ENCODE measurements at regions not wholly inside any gene's neighbourhood (a gene's known extent, or its start where the extent isn't known, plus 50 kb on each side); places are given as distances from the start of the nearest gene placed in this dataset.

- intact Hi-C loops (cut with DNase I; ENCODE audit: low total_unique reads), result no loop called here
- Histone ChIP-seq H3K27me3 (replicated peaks in 1 of 7) (no peaks in the 10 kb centered on the region), H3K9me3 (peaks cover 0 to 34% (median 16%) of the 10 kb centered on the region in 8 donors), H3K36me3 (no peaks in the 10 kb centered on the region), H3K27ac (no peak overlapping the region), H3K4me1 (no peaks in the 10 kb centered on the region), H3K4me3 (no peak overlapping the region)
- DNase-seq, result no peak
- 79 to 90% (median 82%) methylated on average over 1 of the region's 1 CpG for WGBS, 5 donors
- TF ChIP-seq POLR2AphosphoS5 (IDR thresholded peaks at IDR 0.05) (no peak), POLR2A (IDR thresholded peaks at IDR 0.05) (no peak), CTCF (IDR thresholded peaks at IDR 0.05 in 8 of 11, conservative IDR thresholded peaks at IDR 0.05 in 3 of 11) (no peak)
These were observed 303.5 kb upstream of the SPOCK3 start for GRCh38 chr4:167537761-167538160.

GRCh38 chr4:167541286-167541685 is 307.0 kb upstream of the SPOCK3 start:
- DNase-seq, result no peak
- Histone ChIP-seq H3K4me1 (no peaks in the 10 kb centered on the region), H3K27me3 (replicated peaks in 1 of 7) (no peaks in the 10 kb centered on the region), H3K9me3 (peaks cover 0 to 34% (median 13%) of the 10 kb centered on the region in 8 donors), H3K36me3 (no peaks in the 10 kb centered on the region), H3K4me3 (no peak overlapping the region), H3K27ac (no peak overlapping the region)
- intact Hi-C loops (cut with DNase I; ENCODE audit: low total_unique reads), result no loop called here
- TF ChIP-seq POLR2AphosphoS5 (IDR thresholded peaks at IDR 0.05), result no peak
- TF ChIP-seq CTCF (IDR thresholded peaks at IDR 0.05 in 8 of 11, conservative IDR thresholded peaks at IDR 0.05 in 3 of 11), result no peak
- no peak for TF ChIP-seq POLR2A (IDR thresholded peaks at IDR 0.05)
- 63 to 82% (median 74%) methylated on average over 3 of the region's 3 CpGs for WGBS, 5 donors

- WGBS, 5 donors, result 55 to 76% (median 60%) methylated on average over 1 of the region's 1 CpG
- intact Hi-C loops (cut with DNase I; ENCODE audit: low total_unique reads), result no loop called here
- peaks cover 0 to 41% (median 10%) of the 10 kb centered on the region in 8 donors for H3K9me3 ChIP-seq
- no peak overlapping the region for H3K27ac ChIP-seq
- DNase-seq, result no peak
- H3K36me3 ChIP-seq, result no peaks in the 10 kb centered on the region
- no peaks in the 10 kb centered on the region for H3K4me1 ChIP-seq
- TF ChIP-seq CTCF (IDR thresholded peaks at IDR 0.05 in 8 of 11, conservative IDR thresholded peaks at IDR 0.05 in 3 of 11) (no peak), POLR2A (IDR thresholded peaks at IDR 0.05) (no peak), POLR2AphosphoS5 (IDR thresholded peaks at IDR 0.05) (no peak)
- H3K4me3 ChIP-seq, result no peak overlapping the region
- no peaks in the 10 kb centered on the region for H3K27me3 ChIP-seq (replicated peaks in 1 of 7)
These were observed 310.1 kb upstream of the SPOCK3 start for GRCh38 chr4:167544391-167544790.

- H3K36me3 ChIP-seq, result no peaks in the 10 kb centered on the region
- H3K4me3 ChIP-seq, result no peak overlapping the region
- intact Hi-C loops (cut with DNase I; ENCODE audit: low total_unique reads), result no loop called here
- no peaks in the 10 kb centered on the region for H3K27me3 ChIP-seq (replicated peaks in 1 of 7)
- TF ChIP-seq CTCF (IDR thresholded peaks at IDR 0.05 in 8 of 11, conservative IDR thresholded peaks at IDR 0.05 in 3 of 11) (no peak), POLR2AphosphoS5 (IDR thresholded peaks at IDR 0.05) (no peak), POLR2A (IDR thresholded peaks at IDR 0.05) (no peak)
- H3K9me3 ChIP-seq, result peaks cover 0 to 23% (median 5%) of the 10 kb centered on the region in 8 donors
- H3K27ac ChIP-seq, result no peak overlapping the region
- 65 to 80% (median 71%) methylated on average over 5 of the region's 5 CpGs for WGBS, 5 donors
- DNase-seq, result no peak
- H3K4me1 ChIP-seq, result no peaks in the 10 kb centered on the region
These were observed 315.7 kb upstream of the SPOCK3 start for GRCh38 chr4:167550021-167550420.

Data from spleen (tissue), 11 donors.